ENCODE measurements at regions not wholly inside any gene's neighbourhood (a gene's known extent, or its start where the extent isn't known, plus 50 kb on each side); places are given as distances from the start of the nearest gene placed in this dataset.

- Mint-ChIP-seq H3K9me3 (ENCODE audit: insufficient read depth) (no peaks in the 10 kb centered on the region), H3K27me3 (peaks cover 4% of the 10 kb centered on the region), H3K4me3 (no peak overlapping the region), H3K27ac (no peak overlapping the region), H3K4me1 (no peaks in the 10 kb centered on the region)
- DNase-seq (no peak), ATAC-seq (ENCODE audit: low read depth) (no peak)
- Histone ChIP-seq H3K9ac (ENCODE audit: low read length) (no peak overlapping the region), H3K4me1 (ENCODE audit: control insufficient read depth in 2 of 2, insufficient read depth in 2 of 2, low read length in 2 of 2) (no peaks in the 10 kb centered on the region), H3K27me3 (replicated peaks in 1 of 4; ENCODE audit: control extremely low read depth in 1 of 4, control insufficient read depth in 3 of 4, insufficient read depth in 4 of 4, low read length in 3 of 4) (no peaks in the 10 kb centered on the region), H3K4me2 (replicated peaks; ENCODE audit: low read depth, low read length, poor library complexity, severe bottlenecking) (no peak overlapping the region), H4K20me1 (ENCODE audit: control insufficient read depth, insufficient read depth, low read length, poor library complexity, severe bottlenecking) (no peaks in the 10 kb centered on the region), H3K9me3 (ENCODE audit: control extremely low read depth in 1 of 3, control insufficient read depth in 2 of 3, insufficient read depth in 1 of 3, low read length in 2 of 3) (no peaks in the 10 kb centered on the region), H3K36me3 (replicated peaks in 1 of 2; ENCODE audit: control extremely low read depth in 1 of 2, control insufficient read depth in 1 of 2, extremely low read depth in 1 of 2, insufficient read depth in 2 of 2, low read length in 1 of 2) (no peaks in the 10 kb centered on the region), H3K27ac (ENCODE audit: low read length in 2 of 2) (no peak overlapping the region), H3K79me2 (ENCODE audit: control insufficient read depth, insufficient read depth, low read length) (no peaks in the 10 kb centered on the region), H2AFZ (ENCODE audit: insufficient read depth, low read depth, low read length, poor library complexity, severe bottlenecking) (no peak overlapping the region), H3K4me3 (ENCODE audit: control extremely low read depth in 1 of 5, extremely low read depth in 1 of 5, insufficient read depth in 1 of 5, low read depth in 2 of 5, low read length in 4 of 5) (no peak overlapping the region)
- 30% methylated on average over 1 of the region's 1 CpG for WGBS (ENCODE audit: insufficient coverage)
- intact Hi-C loops (cut with micrococcal nuclease), result no loop called here
- no peak for TF ChIP-seq CTCF (IDR thresholded peaks at IDR 0.05)
- TF ChIP-seq EZH2 (IDR thresholded peaks at IDR 0.05; ENCODE audit: borderline replicate concordance, insufficient read depth, low read depth, low read length, poor library complexity, severe bottlenecking), result no peak
- CTCF ChIA-PET, result no interaction called here
- POLR2A ChIA-PET, result no interaction called here
These were observed 306.7 kb upstream of the ACVR2A start for GRCh38 chr2:147538088-147538487.

GRCh38 chr2:147531269-147531668 is 313.6 kb upstream of the ACVR2A start:
- Histone ChIP-seq H4K20me1 (ENCODE audit: control insufficient read depth, insufficient read depth, low read length, poor library complexity, severe bottlenecking) (no peaks in the 10 kb centered on the region), H3K4me1 (ENCODE audit: control insufficient read depth in 2 of 2, insufficient read depth in 2 of 2, low read length in 2 of 2) (no peaks in the 10 kb centered on the region), H3K4me3 (ENCODE audit: control extremely low read depth in 1 of 5, extremely low read depth in 1 of 5, insufficient read depth in 1 of 5, low read depth in 2 of 5, low read length in 4 of 5) (no peak overlapping the region), H3K9me3 (ENCODE audit: control extremely low read depth in 1 of 3, control insufficient read depth in 2 of 3, insufficient read depth in 1 of 3, low read length in 2 of 3) (no peaks in the 10 kb centered on the region), H3K9ac (ENCODE audit: low read length) (no peak overlapping the region), H2AFZ (ENCODE audit: insufficient read depth, low read depth, low read length, poor library complexity, severe bottlenecking) (no peak overlapping the region), H3K4me2 (replicated peaks; ENCODE audit: low read depth, low read length, poor library complexity, severe bottlenecking) (no peak overlapping the region), H3K36me3 (replicated peaks in 1 of 2; ENCODE audit: control extremely low read depth in 1 of 2, control insufficient read depth in 1 of 2, extremely low read depth in 1 of 2, insufficient read depth in 2 of 2, low read length in 1 of 2) (no peaks in the 10 kb centered on the region), H3K27me3 (replicated peaks in 1 of 4; ENCODE audit: control extremely low read depth in 1 of 4, control insufficient read depth in 3 of 4, insufficient read depth in 4 of 4, low read length in 3 of 4) (no peaks in the 10 kb centered on the region), H3K79me2 (ENCODE audit: control insufficient read depth, insufficient read depth, low read length) (no peaks in the 10 kb centered on the region), H3K27ac (ENCODE audit: low read length in 2 of 2) (no peak overlapping the region)
- ChIA-PET CTCF (no interaction called here), POLR2A (no interaction called here)
- ATAC-seq (ENCODE audit: low read depth) (no peak), DNase-seq (no peak)
- TF ChIP-seq EZH2 (IDR thresholded peaks at IDR 0.05; ENCODE audit: borderline replicate concordance, insufficient read depth, low read depth, low read length, poor library complexity, severe bottlenecking) (no peak), CTCF (IDR thresholded peaks at IDR 0.05) (no peak)
- H3K9me3 Mint-ChIP-seq (ENCODE audit: insufficient read depth), result no peaks in the 10 kb centered on the region
- H3K27me3 Mint-ChIP-seq, result peaks cover 9% of the 10 kb centered on the region
- no peak overlapping the region for H3K27ac Mint-ChIP-seq
- H3K4me1 Mint-ChIP-seq, result no peaks in the 10 kb centered on the region
- no peak overlapping the region for H3K4me3 Mint-ChIP-seq
- intact Hi-C loops (cut with micrococcal nuclease), result no loop called here
- WGBS (ENCODE audit: insufficient coverage), result no CpG with 5 or more reads among the region's 3 CpGs
